ENCODE measurements at regions not wholly inside any gene's neighbourhood (a gene's known extent, or its start where the extent isn't known, plus 50 kb on each side); places are given as distances from the start of the nearest gene placed in this dataset.

- no peak for TF ChIP-seq CTCF (IDR thresholded peaks at IDR 0.05; ENCODE audit: low read depth, low read length)
- in situ Hi-C loops (cut with HindIII; ENCODE audit: low sequenced_read_pairs): no loop called here
- DNase-seq (ENCODE audit: low read depth, low spot score): peak; percentile 4
Measured at GRCh38 chr6:21856844-21857243, 263.3 kb downstream of the SOX4 start.

GRCh38 chr6:21858076-21858475 lies 264.5 kb downstream of the SOX4 start:
- no peak for TF ChIP-seq CTCF (IDR thresholded peaks at IDR 0.05; ENCODE audit: low read depth, low read length)
- H3K4me3 ChIP-seq (ENCODE audit: low read depth, low read length): no peak overlapping the region
- in situ Hi-C loops (cut with HindIII; ENCODE audit: low sequenced_read_pairs): no loop called here
- DNase-seq (ENCODE audit: low read depth, low spot score): no peak

More at GRCh38 chr6:21856844-21857243, 263.3 kb downstream of the SOX4 start:
- H3K4me3 ChIP-seq (ENCODE audit: low read depth, low read length): no peak overlapping the region

GRCh38 chr6:21859193-21859735 lies 265.7 kb downstream of the SOX4 start:
- no peak for DNase-seq (ENCODE audit: low read depth, low spot score)
- TF ChIP-seq CTCF (IDR thresholded peaks at IDR 0.05; ENCODE audit: low read depth, low read length): no peak
- H3K4me3 ChIP-seq (ENCODE audit: low read depth, low read length): no peak overlapping the region
- in situ Hi-C loops (cut with HindIII; ENCODE audit: low sequenced_read_pairs): no loop called here

GRCh38 chr6:21861942-21862341 lies 268.4 kb downstream of the SOX4 start:
- no peak for TF ChIP-seq CTCF (IDR thresholded peaks at IDR 0.05; ENCODE audit: low read depth, low read length)
- H3K4me3 ChIP-seq (ENCODE audit: low read depth, low read length): no peak overlapping the region
- in situ Hi-C loops (cut with HindIII; ENCODE audit: low sequenced_read_pairs): no loop called here
- no peak for DNase-seq (ENCODE audit: low read depth, low spot score)

- in situ Hi-C loops (cut with HindIII; ENCODE audit: low sequenced_read_pairs): no loop called here
- TF ChIP-seq CTCF (IDR thresholded peaks at IDR 0.05; ENCODE audit: low read depth, low read length): no peak
- no peak overlapping the region for H3K4me3 ChIP-seq (ENCODE audit: low read depth, low read length)
- DNase-seq (ENCODE audit: low read depth, low spot score): no peak
Measured at GRCh38 chr6:21864206-21864605, 270.7 kb downstream of the SOX4 start.

GRCh38 chr6:21868226-21868625 lies 274.7 kb downstream of the SOX4 start:
- in situ Hi-C loops (cut with HindIII; ENCODE audit: low sequenced_read_pairs): no loop called here
- no peak for TF ChIP-seq CTCF (IDR thresholded peaks at IDR 0.05; ENCODE audit: low read depth, low read length)
- H3K4me3 ChIP-seq (ENCODE audit: low read depth, low read length): no peak overlapping the region
- DNase-seq (ENCODE audit: low read depth, low spot score): no peak
